Prostate gland (tissue), 2 donors: ENCODE measurements at regions not wholly inside any gene's neighbourhood (a gene's known extent, or its start where the extent isn't known, plus 50 kb on each side); places are given as distances from the start of the nearest gene placed in this dataset.

ENCODE experiments used
- DNase-seq: peaks from one replicate; pipeline ENCODE4 v3.0.0-alpha.2; 2019; ENCODE audit warnings: low spot score
- H3K27ac ChIP-seq, 2 donors: fragments of 200-600 bp; sonication (generic); 2 replicates each; pipeline ENCODE4 v1.5.1; 2017 to 2019
- H3K27me3 ChIP-seq: fragments of 200-600 bp; sonication (generic); replicated peaks from 2 replicates; pipeline ENCODE4 v1.5.1; 2019; ENCODE audit not compliant: insufficient read depth
- H3K36me3 ChIP-seq, 2 donors: fragments of 200-600 bp; sonication (generic); 1 replicate in 1 of 2; 2 replicates in 1 of 2; pipeline versions ENCODE4 v1.5.1 to v1.8.1; 2017 to 2019
- H3K4me1 ChIP-seq: fragments of 200-600 bp; sonication (generic); replicated peaks from 2 replicates; pipeline ENCODE4 v1.5.1; 2019
- H3K4me3 ChIP-seq, 2 donors: fragments of 200-600 bp; sonication (generic); 2 replicates each; pipeline ENCODE4 v1.5.1; 2017 to 2019
- H3K9me3 ChIP-seq: fragments of 200-600 bp; sonication (generic); 2 replicates; pipeline ENCODE4 v1.5.1; 2017
- POLR2A ChIP-seq: fragments of 450-650 bp; IDR thresholded peaks from one replicate; pipeline ENCODE4 v1.6.1; 2016; ENCODE audit warnings: antibody characterized with exemption, mild to moderate bottlenecking
- POLR2AphosphoS5 ChIP-seq: sonication (generic); formaldehyde crosslinking; IDR thresholded peaks from one replicate; pipeline ENCODE4 v1.6.1; 2017; ENCODE audit warnings: antibody characterized with exemption
- WGBS: methylation state at CpG from one replicate; pipeline ENCODE4 v1.1.5; 2018; 5-methylcytosine and 5-hydroxymethylcytosine counted together
- intact Hi-C: fragments of 100-400 bp; cut with DNase I; formaldehyde crosslinking; loops from one replicate; pipeline ENCODE4 v1.14.2; 2022
- TF ChIP-seq, protein P1 (sequence below), 4 experiments: fragments of 200-600 bp in 2 of 4; fragments of 450-650 bp in 2 of 4; sonication (generic) in 2 of 4; IDR thresholded peaks; 1 replicate in 3 of 4; 2 replicates in 1 of 4; pipeline ENCODE4 v1.5.1; 2016 to 2019; ENCODE audit warnings: antibody characterized with exemption in 4 of 4, mild to moderate bottlenecking in 2 of 4, moderate library complexity in 2 of 4

DNA sequence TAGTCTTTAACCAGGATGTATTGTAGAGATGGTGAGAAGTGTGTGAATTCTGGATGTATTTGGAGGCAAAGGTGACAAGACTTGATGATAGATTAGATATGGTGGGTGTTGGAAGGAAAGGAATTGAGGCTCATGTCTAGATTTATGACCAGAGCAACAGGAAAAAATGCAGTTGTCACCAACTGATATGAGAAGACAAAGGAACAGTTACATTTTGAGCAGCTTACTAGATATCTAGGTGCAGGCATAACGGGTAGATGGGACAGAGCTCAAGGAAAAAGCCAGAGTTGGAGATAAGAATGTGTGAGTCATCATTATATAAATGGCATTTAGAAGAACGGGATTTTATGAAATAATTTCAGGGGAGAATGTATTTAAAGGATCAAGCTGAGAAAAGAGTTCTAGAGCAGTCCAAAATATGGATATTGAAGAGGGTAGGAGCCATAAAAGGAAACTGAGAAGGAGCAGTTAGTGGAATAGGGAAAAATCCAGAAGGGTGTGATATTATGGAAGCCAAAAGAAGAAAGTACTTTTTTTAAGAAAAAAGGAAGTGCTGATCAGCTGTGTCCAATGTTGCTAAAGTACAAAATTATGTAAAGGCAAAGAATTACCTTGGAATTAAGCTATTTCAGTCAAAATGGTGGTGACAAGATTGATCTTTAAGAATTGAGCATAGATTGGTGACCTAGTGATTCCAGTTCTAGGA is 262.5 kb downstream of the CGGBP1 start:
- no peaks in the 10 kb centered on the region for H3K36me3 ChIP-seq
- DNase-seq: no peak
- no peaks in the 10 kb centered on the region for H3K9me3 ChIP-seq
- no peaks in the 10 kb centered on the region for H3K27me3 ChIP-seq
- no peak overlapping the region for H3K27ac ChIP-seq
- intact Hi-C loops: no loop called here
- TF ChIP-seq, protein P1, sequence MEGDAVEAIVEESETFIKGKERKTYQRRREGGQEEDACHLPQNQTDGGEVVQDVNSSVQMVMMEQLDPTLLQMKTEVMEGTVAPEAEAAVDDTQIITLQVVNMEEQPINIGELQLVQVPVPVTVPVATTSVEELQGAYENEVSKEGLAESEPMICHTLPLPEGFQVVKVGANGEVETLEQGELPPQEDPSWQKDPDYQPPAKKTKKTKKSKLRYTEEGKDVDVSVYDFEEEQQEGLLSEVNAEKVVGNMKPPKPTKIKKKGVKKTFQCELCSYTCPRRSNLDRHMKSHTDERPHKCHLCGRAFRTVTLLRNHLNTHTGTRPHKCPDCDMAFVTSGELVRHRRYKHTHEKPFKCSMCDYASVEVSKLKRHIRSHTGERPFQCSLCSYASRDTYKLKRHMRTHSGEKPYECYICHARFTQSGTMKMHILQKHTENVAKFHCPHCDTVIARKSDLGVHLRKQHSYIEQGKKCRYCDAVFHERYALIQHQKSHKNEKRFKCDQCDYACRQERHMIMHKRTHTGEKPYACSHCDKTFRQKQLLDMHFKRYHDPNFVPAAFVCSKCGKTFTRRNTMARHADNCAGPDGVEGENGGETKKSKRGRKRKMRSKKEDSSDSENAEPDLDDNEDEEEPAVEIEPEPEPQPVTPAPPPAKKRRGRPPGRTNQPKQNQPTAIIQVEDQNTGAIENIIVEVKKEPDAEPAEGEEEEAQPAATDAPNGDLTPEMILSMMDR (IDR thresholded peaks at IDR 0.05): no peak
- TF ChIP-seq POLR2A: no peak
- 49% methylated on average over 2 of the region's 2 CpGs for WGBS
- H3K4me1 ChIP-seq: no peaks in the 10 kb centered on the region
- no peak overlapping the region for H3K4me3 ChIP-seq

DNA sequence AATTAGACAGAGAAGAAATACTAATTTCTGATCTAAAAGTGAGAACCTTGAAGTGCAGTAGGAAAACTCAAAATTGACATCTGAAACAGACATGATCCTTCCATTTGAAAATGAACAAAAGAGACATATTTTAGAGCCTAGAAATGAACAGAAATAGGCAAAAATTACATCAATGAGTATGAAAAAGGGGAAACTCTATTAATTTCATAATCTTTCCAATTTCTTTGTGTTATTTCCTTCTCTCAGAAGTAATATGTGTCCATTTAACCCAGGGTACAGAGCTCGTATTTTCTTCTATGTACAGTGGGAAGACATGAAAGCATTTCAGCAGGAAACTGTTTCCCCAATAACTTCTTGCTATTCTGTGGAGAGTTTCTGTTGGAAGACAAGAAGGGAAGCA is 263.1 kb downstream of the CGGBP1 start:
- Histone ChIP-seq H3K4me1 (no peaks in the 10 kb centered on the region), H3K9me3 (no peaks in the 10 kb centered on the region), H3K36me3 (no peaks in the 10 kb centered on the region), H3K27ac (no peak overlapping the region), H3K27me3 (no peaks in the 10 kb centered on the region), H3K4me3 (no peak overlapping the region)
- DNase-seq: no peak
- TF ChIP-seq POLR2A (no peak), POLR2AphosphoS5 (no peak)
- TF ChIP-seq, protein P1 (IDR thresholded peaks at IDR 0.05): no peak
- 74% methylated on average over 1 of the region's 1 CpG for WGBS
- intact Hi-C loops: no loop called here

DNA sequence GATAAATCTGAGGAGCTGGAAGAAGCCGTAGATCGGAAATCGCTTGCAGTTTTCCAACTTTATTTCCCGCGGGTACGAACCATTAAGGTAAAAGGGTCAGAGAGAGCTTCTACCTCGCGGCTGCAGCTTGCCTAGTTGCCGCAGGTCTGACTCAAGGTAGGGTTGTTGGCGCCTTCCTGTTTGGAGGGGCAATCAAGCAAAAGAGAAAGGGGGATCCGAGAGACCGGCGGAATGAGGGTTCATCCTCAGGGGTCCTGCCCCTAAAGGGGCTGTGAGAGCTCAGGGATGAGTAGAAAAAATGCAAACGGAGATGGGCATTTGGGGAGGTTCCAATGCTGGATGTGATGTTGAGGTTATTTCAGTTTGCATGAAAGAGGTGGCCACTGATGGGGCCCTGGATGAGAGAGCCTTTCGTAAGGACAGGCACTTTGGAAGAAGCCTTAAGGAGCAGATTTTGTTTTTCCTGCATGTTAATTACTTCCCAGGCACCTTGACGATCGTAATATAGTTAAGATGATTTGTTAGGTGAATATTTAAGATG is 265.4 kb downstream of the CGGBP1 start:
- H3K4me3 ChIP-seq: peak overlapping the region in 1 of 2 donors; percentile 37
- H3K36me3 ChIP-seq: no peaks in the 10 kb centered on the region
- TF ChIP-seq POLR2A (no peak), POLR2AphosphoS5 (no peak)
- TF ChIP-seq, protein P1 (IDR thresholded peaks at IDR 0.05): no peak
- H3K9me3 ChIP-seq: no peaks in the 10 kb centered on the region
- no peaks in the 10 kb centered on the region for H3K27me3 ChIP-seq
- 23% methylated on average over 17 of the region's 17 CpGs for WGBS
- no peak overlapping the region for H3K27ac ChIP-seq
- no peak for DNase-seq
- H3K4me1 ChIP-seq: no peaks in the 10 kb centered on the region
- intact Hi-C loops: no loop called here

DNA sequence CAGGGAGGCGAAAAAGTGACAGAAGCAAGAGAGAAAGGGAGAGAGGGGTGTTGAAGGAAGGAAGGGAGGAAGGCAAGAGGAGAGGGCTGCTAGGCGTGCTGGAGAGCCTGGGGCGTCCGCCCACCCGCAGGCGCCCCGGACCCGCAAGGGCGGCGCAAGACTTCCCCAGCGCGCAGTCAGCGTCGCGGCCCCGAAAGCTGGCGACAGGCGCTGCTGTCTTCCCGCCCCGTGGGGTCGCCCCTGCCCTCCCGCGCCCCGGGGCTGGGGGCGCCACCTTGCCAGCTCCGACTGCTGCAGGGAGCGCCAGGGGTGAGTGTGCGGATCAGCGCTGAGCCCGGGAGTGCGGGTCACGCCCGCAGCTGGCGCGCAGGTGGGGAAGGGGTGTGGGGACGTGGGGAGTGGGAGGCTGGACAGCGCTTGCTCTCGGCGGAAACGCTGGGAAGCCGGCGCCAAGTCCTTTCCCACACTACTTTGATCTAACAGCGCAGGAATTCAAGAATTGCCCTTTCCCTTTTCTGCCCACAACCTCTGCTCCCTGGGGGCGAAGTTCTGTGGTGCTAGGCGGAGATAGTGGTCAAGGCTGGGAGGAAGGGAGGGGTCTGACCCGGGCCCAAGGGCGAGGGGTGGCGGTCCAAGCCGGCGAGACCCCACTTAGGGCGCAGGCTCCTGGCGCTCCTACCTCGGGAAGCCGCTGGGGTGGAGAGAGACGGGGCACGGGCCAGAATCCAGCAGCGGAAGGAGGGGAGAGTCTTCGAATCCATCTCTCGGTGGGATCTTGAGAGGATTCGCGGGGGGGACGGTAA is 266.1 kb downstream of the CGGBP1 start, which contains the start of gene HTR1F:
HTR1F (plus strand) TSS at position 173 of the 803 bp plus-strand sequence.
- H3K9me3 ChIP-seq: no peaks in the 10 kb centered on the region
- DNase-seq: no peak
- peak within 1 kb of the TSS; percentile 17 to 37 for H3K4me3 ChIP-seq
- TF ChIP-seq POLR2AphosphoS5: no peak
- TF ChIP-seq POLR2A: no peak
- TF ChIP-seq, protein P1 (IDR thresholded peaks at IDR 0.05): no peak
- no peak within 1 kb of the TSS for H3K27ac ChIP-seq
- H3K4me1 ChIP-seq: no peaks in the 10 kb centered on the region
- H3K27me3 ChIP-seq: no peaks in the 10 kb centered on the region
- WGBS: 1% methylated on average over 62 of the region's 62 CpGs
- H3K36me3 ChIP-seq: no peaks in the 10 kb centered on the region
- intact Hi-C loops: no loop called here
